ENCODE measurements at regions not wholly inside any gene's neighbourhood (a gene's known extent, or its start where the extent isn't known, plus 50 kb on each side); places are given as distances from the start of the nearest gene placed in this dataset.

DNA sequence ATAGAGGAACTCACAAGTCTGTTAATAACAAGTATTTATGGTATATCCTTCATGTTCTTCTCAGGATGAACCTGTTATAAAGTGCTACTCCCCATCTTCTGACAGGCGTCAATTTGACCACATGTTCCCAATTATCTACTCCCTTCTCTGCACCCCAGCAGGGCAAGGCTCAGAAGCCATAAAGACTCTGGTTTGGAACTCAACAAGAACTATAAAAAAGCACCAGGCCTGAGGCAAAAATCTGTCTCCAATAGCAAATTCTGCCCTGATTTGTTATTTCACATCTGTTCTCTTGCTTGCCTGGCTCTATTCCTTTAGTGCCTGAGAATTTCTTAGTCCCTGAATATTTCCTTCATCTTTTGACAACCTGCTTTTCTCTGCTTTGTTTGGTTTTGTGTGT, 618.2 kb upstream of the KIRREL3 start:
- TF ChIP-seq, protein P1, sequence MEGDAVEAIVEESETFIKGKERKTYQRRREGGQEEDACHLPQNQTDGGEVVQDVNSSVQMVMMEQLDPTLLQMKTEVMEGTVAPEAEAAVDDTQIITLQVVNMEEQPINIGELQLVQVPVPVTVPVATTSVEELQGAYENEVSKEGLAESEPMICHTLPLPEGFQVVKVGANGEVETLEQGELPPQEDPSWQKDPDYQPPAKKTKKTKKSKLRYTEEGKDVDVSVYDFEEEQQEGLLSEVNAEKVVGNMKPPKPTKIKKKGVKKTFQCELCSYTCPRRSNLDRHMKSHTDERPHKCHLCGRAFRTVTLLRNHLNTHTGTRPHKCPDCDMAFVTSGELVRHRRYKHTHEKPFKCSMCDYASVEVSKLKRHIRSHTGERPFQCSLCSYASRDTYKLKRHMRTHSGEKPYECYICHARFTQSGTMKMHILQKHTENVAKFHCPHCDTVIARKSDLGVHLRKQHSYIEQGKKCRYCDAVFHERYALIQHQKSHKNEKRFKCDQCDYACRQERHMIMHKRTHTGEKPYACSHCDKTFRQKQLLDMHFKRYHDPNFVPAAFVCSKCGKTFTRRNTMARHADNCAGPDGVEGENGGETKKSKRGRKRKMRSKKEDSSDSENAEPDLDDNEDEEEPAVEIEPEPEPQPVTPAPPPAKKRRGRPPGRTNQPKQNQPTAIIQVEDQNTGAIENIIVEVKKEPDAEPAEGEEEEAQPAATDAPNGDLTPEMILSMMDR (IDR thresholded peaks at IDR 0.05; ENCODE audit: low read depth, low read length, poor library complexity, severe bottlenecking), result no peak
- no peak for TF ChIP-seq EZH2phosphoT487 (IDR thresholded peaks at IDR 0.05; ENCODE audit: borderline replicate concordance, low read length)

All from DOHH2 (cell line).